H9 (cell line): ENCODE measurements at regions not wholly inside any gene's neighbourhood (a gene's known extent, or its start where the extent isn't known, plus 50 kb on each side); places are given as distances from the start of the nearest gene placed in this dataset.

Experiments used
- DNase-seq: peaks from one replicate; pipeline ENCODE4 v3.0.0-alpha.2; 2017
- H2AFZ ChIP-seq: one replicate; pipeline ENCODE4 v1.6.1; 2013; ENCODE audit warnings: mild to moderate bottlenecking, low read length, control low read depth, moderate library complexity
- H2AK5ac ChIP-seq: 2 replicates; pipeline ENCODE4 v1.6.1; 2013; ENCODE audit warnings: low read length, control low read depth, mixed read lengths; ENCODE audit not compliant: insufficient read length
- H2BK120ac ChIP-seq: one replicate; pipeline ENCODE4 v1.6.1; 2013; ENCODE audit warnings: low read depth, mild to moderate bottlenecking, low read length, control low read depth, inconsistent platforms; ENCODE audit not compliant: poor library complexity, severe bottlenecking
- H2BK12ac ChIP-seq: 2 replicates; pipeline ENCODE4 v1.6.1; 2013; ENCODE audit warnings: low read length, control low read depth, mixed read lengths, low read depth; ENCODE audit not compliant: insufficient read length
- H2BK15ac ChIP-seq: 2 replicates; pipeline ENCODE4 v1.6.1; 2013; ENCODE audit warnings: low read depth, low read length, control low read depth
- H2BK20ac ChIP-seq: one replicate; pipeline ENCODE4 v1.6.1; 2013; ENCODE audit warnings: low read depth, mild to moderate bottlenecking, low read length, control low read depth, inconsistent platforms; ENCODE audit not compliant: poor library complexity, severe bottlenecking
- H2BK5ac ChIP-seq: 2 replicates; pipeline ENCODE4 v1.6.1; 2013; ENCODE audit warnings: low read length, control low read depth, mixed read lengths; ENCODE audit not compliant: insufficient read length
- H3K14ac ChIP-seq: 2 replicates; pipeline ENCODE4 v1.6.1; 2013; ENCODE audit warnings: low read length, control low read depth; ENCODE audit not compliant: insufficient read depth
- H3K18ac ChIP-seq: 2 replicates; pipeline ENCODE4 v1.6.1; 2013; ENCODE audit warnings: low read depth, mild to moderate bottlenecking, mixed read lengths, low read length, control low read depth; ENCODE audit not compliant: insufficient read length
- H3K23ac ChIP-seq: 2 replicates; pipeline ENCODE4 v1.6.1; 2013; ENCODE audit warnings: low read length, control low read depth, mixed read lengths, low read depth; ENCODE audit not compliant: insufficient read length
- H3K23me2 ChIP-seq: 2 replicates; pipeline ENCODE4 v1.6.1; 2013; ENCODE audit warnings: low read depth, mild to moderate bottlenecking, mixed read lengths, low read length, control low read depth; ENCODE audit not compliant: insufficient read length, poor library complexity, severe bottlenecking
- H3K27ac ChIP-seq: 2 replicates; pipeline ENCODE4 v1.5.1; 2013; ENCODE audit warnings: low read length, control low read depth, mixed read lengths, low read depth; ENCODE audit not compliant: insufficient read length
- H3K27me3 ChIP-seq: 2 replicates; pipeline ENCODE4 v1.6.1; 2013; ENCODE audit warnings: low read length, control low read depth, inconsistent platforms; ENCODE audit not compliant: insufficient read depth
- H3K4ac ChIP-seq: 2 replicates; pipeline ENCODE4 v1.6.1; 2013; ENCODE audit warnings: low read depth, mild to moderate bottlenecking, control low read depth, inconsistent platforms, low read length, moderate library complexity
- H3K4me1 ChIP-seq: 2 replicates; pipeline ENCODE4 v1.6.1; 2013; ENCODE audit warnings: low read length, control low read depth, inconsistent platforms; ENCODE audit not compliant: insufficient read depth
- H3K4me2 ChIP-seq: 2 replicates; pipeline ENCODE4 v1.6.1; 2013; ENCODE audit warnings: low read length, control low read depth, mixed read lengths; ENCODE audit not compliant: insufficient read length, insufficient read depth
- H3K56ac ChIP-seq: 2 replicates; pipeline ENCODE4 v1.6.1; 2013; ENCODE audit warnings: low read depth, mild to moderate bottlenecking, mixed read lengths, low read length, control low read depth; ENCODE audit not compliant: insufficient read length
- H3K79me1 ChIP-seq: 2 replicates; pipeline ENCODE4 v1.6.1; 2013; ENCODE audit warnings: low read depth, mild to moderate bottlenecking, moderate library complexity, low read length, control low read depth, inconsistent platforms; ENCODE audit not compliant: insufficient read depth, poor library complexity, severe bottlenecking
- H3K79me2 ChIP-seq: 2 replicates; pipeline ENCODE4 v1.6.1; 2013; ENCODE audit warnings: low read length, control low read depth, inconsistent platforms; ENCODE audit not compliant: insufficient read depth
- H3K9ac ChIP-seq: 2 replicates; pipeline ENCODE4 v1.6.1; 2013; ENCODE audit warnings: low read length, control low read depth, mixed read lengths; ENCODE audit not compliant: insufficient read length; ENCODE audit errors: extremely low read depth
- H3K9me3 ChIP-seq: one replicate; pipeline ENCODE4 v1.6.1; 2013; ENCODE audit warnings: low read depth, low read length, inconsistent platforms; ENCODE audit not compliant: control insufficient read depth
- H3T11ph ChIP-seq: one replicate; pipeline ENCODE4 v1.6.1; 2013; ENCODE audit warnings: mild to moderate bottlenecking, low read length, control low read depth, inconsistent platforms
- H4K20me1 ChIP-seq: one replicate; pipeline ENCODE4 v1.6.1; 2013; ENCODE audit not compliant: control insufficient read depth, insufficient read length, insufficient read depth
- H4K5ac ChIP-seq: 2 replicates; pipeline ENCODE4 v1.6.1; 2013; ENCODE audit warnings: low read depth, mild to moderate bottlenecking, mixed read lengths, low read length, control low read depth; ENCODE audit not compliant: insufficient read length
- H4K8ac ChIP-seq: replicated peaks from 2 replicates; pipeline ENCODE4 v1.6.1; 2013; ENCODE audit warnings: low read length, control low read depth, mixed read lengths, low read depth; ENCODE audit not compliant: insufficient read length
- H4K91ac ChIP-seq: 2 replicates; pipeline ENCODE4 v1.6.1; 2013; ENCODE audit warnings: low read depth, mild to moderate bottlenecking, moderate library complexity, mixed read lengths, low read length, control low read depth; ENCODE audit not compliant: insufficient read length
- H3K27ac Mint-ChIP-seq, 3 experiments: 2 replicates in 2 of 3; 3 replicates in 1 of 3; pipeline ENCODE4 v1.8.0; 2020 to 2021; ENCODE audit warnings: mixed read lengths in 3 of 3, mild to moderate bottlenecking in 1 of 3, moderate library complexity in 1 of 3
- H3K27me3 Mint-ChIP-seq: 2 replicates; pipeline ENCODE4 v1.8.0; 2021; ENCODE audit warnings: low read depth, mild to moderate bottlenecking, moderate library complexity, mixed read lengths
- H3K36me3 Mint-ChIP-seq, 3 experiments: 2 replicates in 2 of 3; 3 replicates in 1 of 3; pipeline ENCODE4 v1.8.0; 2020 to 2021; ENCODE audit warnings: low read depth in 3 of 3, mixed read lengths in 3 of 3; ENCODE audit not compliant: insufficient read depth in 1 of 3
- H3K4me1 Mint-ChIP-seq, 2 experiments: 2 replicates each; pipeline ENCODE4 v1.8.0; 2020; ENCODE audit warnings: mixed read lengths in 2 of 2
- H3K4me3 Mint-ChIP-seq, 2 experiments: 2 replicates in 1 of 2; 3 replicates in 1 of 2; pipeline ENCODE4 v1.8.0; 2020 to 2021; ENCODE audit warnings: mild to moderate bottlenecking in 2 of 2, mixed read lengths in 2 of 2, moderate library complexity in 1 of 2
- H3K9me3 Mint-ChIP-seq, 2 experiments: 2 replicates in 1 of 2; 3 replicates in 1 of 2; pipeline ENCODE4 v1.8.0; 2020; ENCODE audit warnings: mild to moderate bottlenecking in 2 of 2, mixed read lengths in 2 of 2, moderate library complexity in 1 of 2
- WGBS: extraction: QIAGEN DNeasy Blood & Tissue Kit; methylation state at CpG from one replicate; pipeline ENCODE4 v1.1.7; 2013; ENCODE audit warnings: missing lambda C conversion rate, low lambda C conversion rate, mixed read lengths; ENCODE audit not compliant: insufficient read length; ENCODE audit errors: extremely low coverage; 5-methylcytosine and 5-hydroxymethylcytosine counted together
- TF ChIP-seq, protein P1 (sequence below): fragments of 200-600 bp; sonication (generic); conservative IDR thresholded peaks from 3 replicates; pipeline ENCODE4 v1.8.0; 2021; ENCODE audit warnings: antibody characterized with exemption, mild to moderate bottlenecking

DNA sequence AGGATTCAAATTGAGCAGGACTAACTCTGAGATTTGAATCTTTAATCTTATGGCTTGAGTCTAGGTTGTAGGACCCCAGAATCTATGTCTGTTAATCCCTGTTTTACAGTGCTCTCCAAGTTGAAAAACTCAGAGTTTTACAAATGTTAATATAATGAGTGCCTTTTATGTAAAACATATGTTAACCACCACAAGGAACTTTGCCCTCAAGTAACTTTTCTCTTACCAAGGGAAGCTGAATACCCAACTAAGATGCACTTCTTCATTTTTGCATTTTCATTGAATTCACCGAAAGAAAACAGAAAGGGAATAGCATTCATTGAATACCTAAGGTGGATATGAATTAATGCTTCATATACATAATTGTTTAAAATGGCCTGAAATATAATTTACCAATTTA, 338.1 kb downstream of the RPRM start:
- H3K27ac ChIP-seq, result no peak overlapping the region
- no peak overlapping the region for H3K27ac Mint-ChIP-seq
- H3K36me3 Mint-ChIP-seq, result no peaks in the 10 kb centered on the region
- no peak overlapping the region for H2AFZ ChIP-seq
- H3T11ph ChIP-seq, result no peak overlapping the region
- H3K4me1 ChIP-seq, result no peaks in the 10 kb centered on the region
- no peaks in the 10 kb centered on the region for H3K23me2 ChIP-seq
- H2BK20ac ChIP-seq, result no peak overlapping the region
- H3K4me1 Mint-ChIP-seq, result peaks cover 3 to 12% of the 10 kb centered on the region in 2 experiments; a peak in 3 of 4 replicates
- no peak overlapping the region for H3K18ac ChIP-seq
- no peak overlapping the region for H3K14ac ChIP-seq
- no peak overlapping the region for H3K4me3 Mint-ChIP-seq
- H2BK15ac ChIP-seq, result no peak overlapping the region
- H3K79me2 ChIP-seq, result no peaks in the 10 kb centered on the region
- H4K8ac ChIP-seq, result no peak overlapping the region
- H4K5ac ChIP-seq, result no peak overlapping the region
- no CpG with 5 or more reads among the region's 1 CpG for WGBS
- no peak overlapping the region for H3K4me2 ChIP-seq
- H2AK5ac ChIP-seq, result no peak overlapping the region
- H3K79me1 ChIP-seq, result no peaks in the 10 kb centered on the region
- H3K56ac ChIP-seq, result no peak overlapping the region
- H3K23ac ChIP-seq, result no peak overlapping the region
- no peak overlapping the region for H4K91ac ChIP-seq
- H3K27me3 ChIP-seq, result no peaks in the 10 kb centered on the region
- DNase-seq, result no peak
- no peaks in the 10 kb centered on the region for H3K9me3 ChIP-seq
- H2BK120ac ChIP-seq, result no peak overlapping the region
- no peaks in the 10 kb centered on the region; the same call in 1 of the 2 replicates for H3K27me3 Mint-ChIP-seq
- no peak overlapping the region for H2BK5ac ChIP-seq
- H4K20me1 ChIP-seq, result no peaks in the 10 kb centered on the region
- no peak overlapping the region for H3K4ac ChIP-seq
- TF ChIP-seq, protein P1, sequence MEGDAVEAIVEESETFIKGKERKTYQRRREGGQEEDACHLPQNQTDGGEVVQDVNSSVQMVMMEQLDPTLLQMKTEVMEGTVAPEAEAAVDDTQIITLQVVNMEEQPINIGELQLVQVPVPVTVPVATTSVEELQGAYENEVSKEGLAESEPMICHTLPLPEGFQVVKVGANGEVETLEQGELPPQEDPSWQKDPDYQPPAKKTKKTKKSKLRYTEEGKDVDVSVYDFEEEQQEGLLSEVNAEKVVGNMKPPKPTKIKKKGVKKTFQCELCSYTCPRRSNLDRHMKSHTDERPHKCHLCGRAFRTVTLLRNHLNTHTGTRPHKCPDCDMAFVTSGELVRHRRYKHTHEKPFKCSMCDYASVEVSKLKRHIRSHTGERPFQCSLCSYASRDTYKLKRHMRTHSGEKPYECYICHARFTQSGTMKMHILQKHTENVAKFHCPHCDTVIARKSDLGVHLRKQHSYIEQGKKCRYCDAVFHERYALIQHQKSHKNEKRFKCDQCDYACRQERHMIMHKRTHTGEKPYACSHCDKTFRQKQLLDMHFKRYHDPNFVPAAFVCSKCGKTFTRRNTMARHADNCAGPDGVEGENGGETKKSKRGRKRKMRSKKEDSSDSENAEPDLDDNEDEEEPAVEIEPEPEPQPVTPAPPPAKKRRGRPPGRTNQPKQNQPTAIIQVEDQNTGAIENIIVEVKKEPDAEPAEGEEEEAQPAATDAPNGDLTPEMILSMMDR, result no peak
- no peak overlapping the region for H3K9ac ChIP-seq
- H2BK12ac ChIP-seq, result no peak overlapping the region
- H3K9me3 Mint-ChIP-seq, result no peaks in the 10 kb centered on the region
